Myocyte (in vitro differentiated cells): ENCODE measurements at regions not wholly inside any gene's neighbourhood (a gene's known extent, or its start where the extent isn't known, plus 50 kb on each side); places are given as distances from the start of the nearest gene placed in this dataset.
"Not testable (repeated sequence)": the region's sequence is repeated elsewhere in the genome, so short reads cannot be mapped to it uniquely, and the experiment has no call there.

Experiments used
- DNase-seq: peaks from one replicate; pipeline ENCODE4 v3.0.0-alpha.2; 2012; ENCODE audit warnings: low read depth

DNA sequence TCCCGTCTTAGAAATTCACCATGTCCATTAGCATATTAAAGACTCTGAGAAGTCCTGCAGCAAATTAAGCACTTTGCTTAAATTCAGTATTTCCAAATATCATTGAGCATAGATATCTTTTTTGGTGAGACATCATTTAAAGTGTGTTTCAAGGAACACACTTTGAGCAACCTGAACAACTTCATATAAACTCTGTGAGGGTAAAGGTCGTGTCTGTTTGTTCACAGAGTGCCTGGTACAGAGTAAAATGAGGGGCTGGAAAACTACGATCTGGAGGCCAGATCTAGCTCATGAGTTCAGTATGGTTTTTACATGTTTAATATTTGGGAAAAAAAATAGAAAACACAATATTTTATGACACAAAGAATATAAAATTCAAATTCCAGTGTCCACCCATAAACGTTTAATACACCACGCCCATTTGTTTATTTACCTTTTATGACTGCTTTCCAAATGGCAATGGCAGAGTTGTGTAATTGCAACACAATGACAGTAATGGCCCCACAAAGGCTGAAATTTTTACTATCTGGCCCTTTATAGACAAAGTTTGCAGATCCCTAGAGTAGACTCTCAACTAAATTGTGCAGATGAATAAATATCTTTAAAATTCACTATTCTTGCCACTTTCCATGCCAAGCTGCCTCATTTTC is 67.4 kb downstream of the SNTN start:
- DNase-seq, result no peak

DNA sequence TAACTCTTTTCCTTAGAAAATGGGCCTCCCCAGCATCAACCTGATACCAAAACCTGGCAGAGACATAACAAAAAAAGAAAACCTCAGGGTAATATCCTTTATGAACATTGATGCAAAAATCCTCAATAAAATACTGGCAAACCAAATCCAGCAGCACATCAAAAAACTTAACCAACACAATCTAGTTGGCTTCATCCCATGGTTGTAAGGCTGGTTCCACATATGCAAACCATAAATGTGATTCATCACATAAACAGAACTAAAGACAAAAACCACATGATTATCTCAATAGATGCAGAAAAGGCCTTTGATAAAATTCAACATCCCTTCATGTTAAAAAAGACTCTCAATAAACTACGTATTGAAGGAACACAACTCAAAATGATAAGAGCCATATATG is 68.5 kb downstream of the SNTN start:
- DNase-seq, result not testable (repeated sequence)

- DNase-seq, result peak; percentile 50
Observed at GRCh38 chr3:63724987-63725386, 72.5 kb downstream of the SNTN start.

- no peak for DNase-seq
Observed at GRCh38 chr3:63726656-63727055, 74.2 kb downstream of the SNTN start.

DNA sequence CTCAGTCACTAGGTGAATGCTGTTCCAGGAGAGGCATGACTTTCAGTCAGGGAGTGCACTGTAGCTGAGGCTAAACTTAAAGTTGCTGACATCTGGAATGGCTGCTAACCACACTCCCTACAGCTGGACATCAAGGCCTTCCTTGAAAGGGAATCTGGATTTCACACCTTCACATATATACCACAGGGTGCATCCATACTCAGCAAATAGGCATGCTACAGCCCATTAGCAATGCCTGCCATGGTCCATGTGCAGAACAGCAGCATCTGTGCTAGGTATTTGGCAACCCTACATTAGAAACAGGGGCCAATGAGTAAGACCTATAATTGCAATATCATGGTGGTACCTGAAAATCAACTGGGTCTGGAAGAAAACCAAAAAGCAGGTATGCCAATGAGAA is 74.8 kb downstream of the SNTN start:
- DNase-seq, result no peak

DNA sequence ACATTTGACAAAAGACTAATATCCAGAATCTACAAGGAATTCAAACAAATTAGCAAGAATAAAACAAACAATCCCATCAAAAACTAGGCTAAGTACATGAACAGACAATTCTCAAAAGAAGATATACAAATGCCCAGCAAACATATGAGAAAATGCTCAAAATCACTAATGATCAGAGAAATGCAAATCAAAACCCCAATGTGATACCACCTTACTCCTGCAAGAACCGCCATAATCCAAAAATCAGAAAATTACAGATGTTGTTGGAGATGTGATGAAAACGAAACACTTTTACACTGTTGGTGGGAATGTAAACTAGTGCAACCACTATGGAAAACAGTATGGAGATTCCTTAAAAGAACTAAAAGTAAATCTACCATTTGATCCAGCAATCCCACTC is 79.4 kb downstream of the SNTN start:
- no peak for DNase-seq

DNA sequence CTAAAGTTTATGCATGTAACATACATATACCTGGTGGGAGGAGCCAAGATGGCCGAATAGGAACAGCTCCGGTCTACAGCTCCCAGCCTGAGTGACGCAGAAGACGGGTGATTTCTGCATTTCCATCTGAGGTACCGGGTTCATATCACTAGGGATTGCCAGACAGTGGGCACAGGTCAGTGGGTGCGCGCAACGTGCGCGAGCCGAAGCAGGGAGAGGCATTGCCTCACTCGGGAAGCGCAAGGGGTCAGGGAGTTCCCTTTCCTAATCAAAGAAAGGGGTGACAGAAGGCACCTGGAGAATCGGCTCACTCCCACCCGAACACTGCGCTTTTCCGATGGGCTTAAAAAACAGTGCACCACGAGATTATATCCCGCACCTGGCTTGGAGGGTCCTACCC is 80.8 kb downstream of the SNTN start:
- DNase-seq, result not testable (repeated sequence)

GRCh38 chr3:63734632-63735031 is 82.2 kb downstream of the SNTN start:
- not testable (repeated sequence) for DNase-seq

GRCh38 chr3:63736757-63737156 is 82.3 kb upstream of the C3orf49 start:
- DNase-seq, result not testable (repeated sequence)

GRCh38 chr3:63738577-63738976 is 80.5 kb upstream of the C3orf49 start:
- not testable (repeated sequence) for DNase-seq

DNA sequence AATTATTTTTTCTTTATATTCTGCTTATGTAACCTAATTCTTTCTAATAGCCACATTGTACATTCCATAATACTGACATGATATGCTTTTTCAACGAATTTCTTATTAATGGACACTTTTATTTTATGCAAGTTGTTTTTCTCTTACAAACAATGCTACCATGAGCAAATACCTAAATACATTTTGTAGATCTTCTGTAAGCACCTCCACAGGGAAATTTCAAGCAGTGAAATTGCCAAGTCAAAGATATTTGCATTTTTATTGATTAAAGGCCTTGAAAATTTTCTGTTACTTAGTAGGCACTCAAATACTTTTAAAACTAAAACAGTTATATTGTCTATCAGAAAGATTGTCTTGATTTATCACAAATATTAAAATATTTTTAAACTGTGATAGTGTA is 79.6 kb upstream of the C3orf49 start:
- DNase-seq, result no peak

DNA sequence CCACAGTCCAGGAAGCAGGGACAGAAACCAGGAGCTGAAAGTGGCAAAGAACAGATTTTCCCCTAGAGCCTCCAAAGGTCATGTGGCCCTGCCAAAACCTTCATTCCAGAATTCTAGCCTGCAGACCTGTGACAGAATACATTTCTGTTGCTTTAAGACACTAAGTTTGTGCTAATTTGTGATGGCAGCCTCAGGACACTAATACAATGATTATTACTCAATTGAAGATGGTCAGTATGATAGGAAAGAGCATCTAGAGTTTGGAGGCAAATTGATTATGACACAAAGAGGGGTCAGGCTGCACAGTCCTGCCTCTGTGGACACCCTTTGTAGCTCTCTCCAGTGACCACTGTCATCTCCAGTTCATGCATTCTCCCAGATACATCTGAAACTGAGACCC is 79.0 kb upstream of the C3orf49 start:
- no peak for DNase-seq

DNA sequence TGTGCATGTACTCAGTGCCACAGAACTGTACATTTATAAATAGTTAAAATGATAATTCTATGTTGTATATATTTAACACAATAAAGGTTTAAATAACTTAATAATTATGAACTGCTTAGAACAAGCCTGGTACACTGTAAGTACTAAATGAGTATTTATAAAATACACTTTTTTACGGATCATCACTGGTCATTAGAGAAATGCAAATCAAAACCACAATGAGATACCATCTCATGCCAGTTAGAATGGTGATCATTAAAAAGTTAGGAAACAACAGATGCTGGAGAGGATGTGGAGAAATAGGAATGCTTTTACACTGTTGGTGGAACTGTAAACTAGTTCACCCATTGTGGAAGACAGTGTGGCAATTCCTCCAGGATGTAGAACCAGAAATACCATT is 74.4 kb upstream of the C3orf49 start:
- DNase-seq, result not testable (repeated sequence)

- no peak for DNase-seq
Observed at GRCh38 chr3:63745757-63746156, 73.3 kb upstream of the C3orf49 start.

DNA sequence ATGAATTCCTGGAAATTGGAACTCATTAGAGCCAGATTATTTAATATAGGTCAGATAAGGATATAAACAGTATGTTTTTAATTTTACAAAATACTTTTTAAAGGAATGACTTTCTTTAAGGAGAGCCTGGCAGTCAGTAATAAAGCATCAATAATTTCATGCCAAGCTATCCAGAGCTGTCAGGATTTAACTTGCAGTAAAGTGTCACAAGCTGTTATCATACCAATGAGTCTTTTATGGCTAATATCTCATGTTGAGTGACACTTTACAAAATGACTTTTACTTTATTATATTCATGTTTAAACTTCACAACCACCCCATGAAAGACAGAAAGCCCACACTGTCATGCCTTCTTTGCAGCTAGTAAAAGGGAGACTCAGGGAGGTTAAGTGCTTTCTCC is 72.9 kb upstream of the C3orf49 start:
- DNase-seq, result no peak

GRCh38 chr3:63751459-63751858 is 67.6 kb upstream of the C3orf49 start:
- no peak for DNase-seq

- peak; percentile 52 for DNase-seq
Observed at GRCh38 chr3:63753567-63753966, 65.5 kb upstream of the C3orf49 start.

- DNase-seq, result no peak
Observed at GRCh38 chr3:63753995-63754394, 65.1 kb upstream of the C3orf49 start.

GRCh38 chr3:63762180-63762579 is 56.9 kb upstream of the C3orf49 start:
- DNase-seq, result peak; percentile 10

- peak; percentile 11 for DNase-seq
Observed at GRCh38 chr3:63762934-63763550, 56.1 kb upstream of the C3orf49 start.

- DNase-seq, result no peak
Observed at GRCh38 chr3:63764511-63764910, 54.6 kb upstream of the C3orf49 start.

DNA sequence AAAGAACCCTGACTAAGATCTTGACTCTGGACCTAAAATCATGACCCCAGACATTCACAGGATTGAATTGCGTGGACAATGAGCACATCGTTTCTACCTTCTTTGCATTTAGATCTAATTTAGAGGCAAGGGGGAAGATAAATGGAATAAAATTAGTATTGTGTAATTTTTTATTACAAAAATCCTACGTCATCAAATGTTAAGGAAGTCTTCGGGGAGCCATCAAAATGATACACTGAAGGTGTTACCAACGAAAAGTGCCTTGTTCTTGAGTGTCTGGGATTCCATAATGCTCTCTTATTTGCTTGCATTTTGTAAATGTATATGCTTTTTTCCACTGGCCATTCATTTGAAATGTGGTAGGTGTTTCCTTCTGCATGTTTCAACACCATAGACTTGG is 52.8 kb upstream of the C3orf49 start:
- no peak for DNase-seq

DNA sequence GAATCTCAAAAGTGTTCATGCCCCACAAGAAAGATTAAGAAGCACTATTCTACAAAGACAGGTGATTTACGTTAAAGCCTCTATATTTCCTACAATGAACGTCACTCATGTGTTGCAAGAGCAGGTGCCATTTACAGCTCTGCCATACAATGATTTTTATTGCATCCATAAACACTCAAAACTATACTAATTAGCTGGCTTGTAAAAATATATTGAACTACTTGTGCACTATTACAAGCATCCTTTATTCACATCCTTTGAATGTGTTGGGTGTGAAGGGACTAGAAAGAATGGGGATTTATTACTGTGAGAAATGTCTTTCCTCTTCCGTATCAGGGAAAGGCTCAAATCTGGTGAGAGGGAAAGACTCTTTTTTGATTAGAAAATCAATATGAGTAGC is 50.7 kb upstream of the C3orf49 start:
- DNase-seq, result no peak
